ENCODE measurements at regions not wholly inside any gene's neighbourhood (a gene's known extent, or its start where the extent isn't known, plus 50 kb on each side); places are given as distances from the start of the nearest gene placed in this dataset.

DNA sequence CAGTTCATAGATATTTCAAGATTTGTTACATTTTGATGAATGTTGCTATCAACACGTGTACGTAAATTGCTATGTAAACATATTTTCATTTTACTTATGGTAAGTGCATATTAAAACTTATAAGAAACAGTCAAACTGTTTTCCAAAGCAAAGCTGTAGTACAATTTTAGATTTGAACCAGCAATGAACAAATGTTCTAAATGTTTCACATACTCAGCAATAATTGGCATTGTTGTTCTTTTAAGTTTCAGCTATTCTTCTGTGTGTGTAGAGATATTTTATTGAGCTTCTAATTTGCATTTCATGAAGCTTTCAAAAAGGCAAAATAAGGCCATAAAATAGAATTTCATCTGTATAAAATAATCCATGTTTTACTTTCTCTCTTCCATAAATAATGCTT is 1433.2 kb downstream of the LRFN5 start:
- H3K27ac Mint-ChIP-seq, result no peak overlapping the region
- no peaks in the 10 kb centered on the region for H3K27me3 Mint-ChIP-seq
- intact Hi-C loops (cut with micrococcal nuclease), result no loop called here
- H3K36me3 Mint-ChIP-seq (ENCODE audit: low read depth), result no peaks in the 10 kb centered on the region
- ChIA-PET POLR2A (no interaction called here), CTCF (no interaction called here)
- no peak for ATAC-seq (ENCODE audit: low read depth)
- peaks cover 4% of the 10 kb centered on the region for H3K4me1 Mint-ChIP-seq
- TF ChIP-seq, protein P1, sequence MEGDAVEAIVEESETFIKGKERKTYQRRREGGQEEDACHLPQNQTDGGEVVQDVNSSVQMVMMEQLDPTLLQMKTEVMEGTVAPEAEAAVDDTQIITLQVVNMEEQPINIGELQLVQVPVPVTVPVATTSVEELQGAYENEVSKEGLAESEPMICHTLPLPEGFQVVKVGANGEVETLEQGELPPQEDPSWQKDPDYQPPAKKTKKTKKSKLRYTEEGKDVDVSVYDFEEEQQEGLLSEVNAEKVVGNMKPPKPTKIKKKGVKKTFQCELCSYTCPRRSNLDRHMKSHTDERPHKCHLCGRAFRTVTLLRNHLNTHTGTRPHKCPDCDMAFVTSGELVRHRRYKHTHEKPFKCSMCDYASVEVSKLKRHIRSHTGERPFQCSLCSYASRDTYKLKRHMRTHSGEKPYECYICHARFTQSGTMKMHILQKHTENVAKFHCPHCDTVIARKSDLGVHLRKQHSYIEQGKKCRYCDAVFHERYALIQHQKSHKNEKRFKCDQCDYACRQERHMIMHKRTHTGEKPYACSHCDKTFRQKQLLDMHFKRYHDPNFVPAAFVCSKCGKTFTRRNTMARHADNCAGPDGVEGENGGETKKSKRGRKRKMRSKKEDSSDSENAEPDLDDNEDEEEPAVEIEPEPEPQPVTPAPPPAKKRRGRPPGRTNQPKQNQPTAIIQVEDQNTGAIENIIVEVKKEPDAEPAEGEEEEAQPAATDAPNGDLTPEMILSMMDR (IDR thresholded peaks at IDR 0.05), result no peak
- H3K4me3 Mint-ChIP-seq, result no peak overlapping the region
- DNase-seq, result no peak
- no peaks in the 10 kb centered on the region for H3K9me3 Mint-ChIP-seq

DNA sequence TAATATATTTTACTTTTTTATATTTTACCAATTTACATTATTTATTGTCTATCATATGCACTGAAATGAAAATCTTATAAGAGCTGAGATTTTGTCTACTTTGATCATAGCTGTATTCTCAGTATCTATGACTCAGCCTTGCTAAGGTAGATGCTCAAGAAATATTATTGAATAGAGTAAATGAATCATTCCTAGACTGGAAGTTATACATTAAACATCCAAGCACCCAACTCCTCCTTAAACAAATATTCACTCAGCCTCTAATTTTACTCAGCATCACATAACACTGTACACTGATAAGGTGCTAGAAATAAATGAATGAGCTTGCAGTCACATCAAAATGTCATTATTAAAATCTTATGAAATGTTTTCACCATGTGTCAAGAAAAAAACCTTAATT is 1424.9 kb downstream of the LRFN5 start:
- POLR2A ChIA-PET, result no interaction called here
- Mint-ChIP-seq H3K4me1 (peaks cover 4% of the 10 kb centered on the region), H3K27me3 (no peaks in the 10 kb centered on the region), H3K36me3 (ENCODE audit: low read depth) (no peaks in the 10 kb centered on the region), H3K27ac (no peak overlapping the region), H3K4me3 (no peak overlapping the region), H3K9me3 (no peaks in the 10 kb centered on the region)
- no peak for ATAC-seq (ENCODE audit: low read depth)
- intact Hi-C loops (cut with micrococcal nuclease), result no loop called here
- CTCF ChIA-PET, result no interaction called here
- no peak for DNase-seq
- TF ChIP-seq, protein P1 (IDR thresholded peaks at IDR 0.05), result no peak

DNA sequence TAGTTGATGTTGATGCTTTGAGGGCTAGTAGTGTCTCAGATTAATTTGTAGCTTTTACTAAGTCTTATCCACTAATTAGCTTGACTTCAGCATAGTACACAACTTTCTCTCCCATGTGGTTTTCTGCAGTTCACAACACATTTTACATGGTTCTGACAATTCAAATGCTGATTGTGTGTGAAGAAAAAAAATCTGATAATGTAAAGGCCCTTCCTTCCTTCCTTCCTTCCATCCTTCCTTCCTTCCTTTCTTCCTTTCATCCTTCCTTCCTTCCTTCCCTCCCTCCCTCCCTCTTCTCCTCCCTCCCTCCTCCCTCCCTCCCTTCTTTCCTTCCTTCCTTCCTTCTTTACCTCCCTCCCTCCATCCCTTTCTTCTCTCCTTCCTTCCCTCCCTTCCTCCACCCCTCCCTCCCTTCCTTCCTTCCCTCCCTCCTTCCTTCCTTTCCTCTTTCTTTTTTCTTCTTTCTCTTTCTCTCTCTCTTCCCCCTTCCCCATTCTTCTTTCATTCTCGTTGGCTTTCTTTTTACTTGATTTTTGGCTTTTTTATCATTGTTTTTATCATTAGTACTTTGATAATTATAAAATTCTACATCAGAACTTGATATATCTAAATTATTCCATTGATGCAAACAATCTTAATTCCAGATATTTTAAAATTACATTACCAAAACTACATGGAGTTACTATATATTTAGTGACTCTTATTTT is 1415.6 kb downstream of the LRFN5 start:
- no peak overlapping the region for H3K4me3 Mint-ChIP-seq
- intact Hi-C loops (cut with micrococcal nuclease), result no loop called here

DNA sequence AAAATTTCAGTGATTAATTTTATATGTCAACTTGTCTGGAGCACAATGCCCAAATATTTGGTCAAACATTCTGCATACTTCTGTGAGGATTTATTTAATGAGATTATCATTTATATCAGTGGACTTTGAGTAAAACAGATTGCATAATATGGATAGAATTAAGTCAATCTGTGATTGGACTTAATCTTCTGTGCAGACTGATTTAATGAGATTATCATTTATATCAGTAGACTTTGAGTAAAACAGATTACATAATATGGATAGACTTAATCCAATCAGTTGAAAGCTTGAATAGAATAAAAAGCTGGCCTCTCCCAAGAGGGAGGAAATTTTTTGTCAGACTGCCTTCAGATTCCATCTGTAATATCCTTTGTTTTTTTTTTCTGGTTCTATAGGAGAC is 1413.2 kb downstream of the LRFN5 start:
- Mint-ChIP-seq H3K36me3 (ENCODE audit: low read depth) (no peaks in the 10 kb centered on the region), H3K9me3 (peaks cover 5% of the 10 kb centered on the region), H3K27me3 (no peaks in the 10 kb centered on the region), H3K27ac (no peak overlapping the region), H3K4me1 (no peaks in the 10 kb centered on the region), H3K4me3 (no peak overlapping the region)
- ChIA-PET CTCF (no interaction called here), POLR2A (no interaction called here)
- TF ChIP-seq, protein P1 (IDR thresholded peaks at IDR 0.05), result no peak
- no peak for ATAC-seq (ENCODE audit: low read depth)
- no peak for DNase-seq
- intact Hi-C loops (cut with micrococcal nuclease), result no loop called here

More for the DNA sequence above, 1415.6 kb downstream of the LRFN5 start:
- CTCF ChIA-PET, result no interaction called here
- TF ChIP-seq, protein P1 (IDR thresholded peaks at IDR 0.05), result no peak
- Mint-ChIP-seq H3K4me1 (no peaks in the 10 kb centered on the region), H3K27me3 (no peaks in the 10 kb centered on the region), H3K36me3 (ENCODE audit: low read depth) (no peaks in the 10 kb centered on the region), H3K27ac (no peak overlapping the region), H3K9me3 (peaks cover 2% of the 10 kb centered on the region)
- POLR2A ChIA-PET, result no interaction called here
- ATAC-seq (ENCODE audit: low read depth) (no peak), DNase-seq (no peak)

DNA sequence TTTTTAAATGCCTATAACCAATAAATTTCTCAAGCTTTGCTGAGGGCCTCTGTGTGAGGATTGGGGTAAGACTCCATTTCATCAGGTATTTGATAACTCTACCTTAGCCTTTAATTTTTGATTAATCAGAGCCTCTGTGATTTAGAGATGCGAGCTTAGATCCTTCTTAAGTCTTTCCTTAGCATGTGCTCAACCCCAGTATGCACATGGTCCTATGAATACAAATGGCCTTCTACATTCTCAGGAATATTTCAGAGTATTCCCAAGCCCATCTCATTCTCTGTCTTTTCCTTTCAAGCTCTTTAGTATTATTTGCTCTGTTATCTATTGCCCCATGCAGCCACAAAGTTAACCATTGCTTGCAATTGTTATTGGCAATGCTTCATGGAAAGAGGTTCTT is 1407.7 kb downstream of the LRFN5 start:
- POLR2A ChIA-PET, result no interaction called here
- Mint-ChIP-seq H3K4me3 (no peak overlapping the region), H3K27ac (no peak overlapping the region), H3K36me3 (ENCODE audit: low read depth) (no peaks in the 10 kb centered on the region), H3K9me3 (peaks cover 11% of the 10 kb centered on the region), H3K4me1 (no peaks in the 10 kb centered on the region), H3K27me3 (no peaks in the 10 kb centered on the region)
- DNase-seq, result no peak
- CTCF ChIA-PET, result no interaction called here
- TF ChIP-seq, protein P1 (IDR thresholded peaks at IDR 0.05), result no peak
- no peak for ATAC-seq (ENCODE audit: low read depth)
- intact Hi-C loops (cut with micrococcal nuclease), result no loop called here
